ENCODE measurements at regions not wholly inside any gene's neighbourhood (a gene's known extent, or its start where the extent isn't known, plus 50 kb on each side); places are given as distances from the start of the nearest gene placed in this dataset.

DNA sequence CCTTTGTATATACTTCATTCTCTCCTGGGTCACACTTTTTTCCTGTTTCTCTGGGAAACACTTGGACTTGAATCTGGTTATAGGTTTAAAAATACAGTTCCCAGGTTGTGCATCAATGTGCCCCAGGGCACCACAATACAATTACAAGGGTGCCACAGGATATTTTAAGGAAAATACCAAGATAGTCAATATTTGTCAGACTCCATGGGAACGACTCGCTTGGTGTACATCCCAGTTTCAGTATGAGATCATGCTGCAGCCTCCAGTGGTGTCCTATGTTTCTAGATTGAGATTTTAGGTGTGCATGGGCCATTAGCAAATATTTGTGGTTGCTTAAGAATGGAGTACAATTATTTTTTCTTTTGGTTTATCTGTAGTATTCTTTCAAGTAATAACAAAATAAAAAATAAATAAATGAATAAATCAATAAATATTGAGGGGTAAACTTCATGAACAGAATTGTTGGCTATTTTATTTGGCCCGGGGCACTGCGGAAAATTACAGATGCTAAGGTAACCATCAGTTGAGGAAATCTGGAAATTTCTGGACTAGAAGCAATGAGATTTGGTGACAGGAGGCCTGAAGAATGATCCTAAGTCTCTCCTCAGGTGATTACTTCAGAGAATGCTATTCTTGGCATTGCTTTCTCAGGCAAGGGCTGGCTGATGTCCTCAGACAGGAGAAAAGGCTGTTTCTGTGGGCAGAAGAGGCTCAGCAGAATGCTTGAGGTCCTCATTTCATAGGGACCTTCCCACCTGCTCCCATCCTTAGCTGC, 649.3 kb upstream of the SOX11 start:
- Histone ChIP-seq H3K36me3 (ENCODE audit: control insufficient read depth in 1 of 2, insufficient read depth in 2 of 2, low read length in 2 of 2) (no peaks in the 10 kb centered on the region), H3K9me3 (ENCODE audit: control insufficient read depth in 1 of 2, insufficient read depth in 1 of 2, low read depth in 1 of 2, low read length in 2 of 2) (peaks cover 19 to 22% of the 10 kb centered on the region in 2 experiments; a peak in 3 of 4 replicates), H2AFZ (ENCODE audit: low read depth, low read length, poor library complexity, severe bottlenecking) (no peak overlapping the region), H4K20me1 (ENCODE audit: insufficient read depth) (no peaks in the 10 kb centered on the region), H3K27ac (ENCODE audit: low read depth, low read length) (no peak overlapping the region), H3K9me2 (ENCODE audit: insufficient read depth) (no peaks in the 10 kb centered on the region), H3K4me2 (ENCODE audit: low read length) (no peak overlapping the region), H3K4me1 (ENCODE audit: control insufficient read depth in 1 of 2, insufficient read depth in 2 of 2, low read length in 2 of 2) (no peaks in the 10 kb centered on the region), H3K9ac (ENCODE audit: low read length) (no peak overlapping the region), H3K79me2 (ENCODE audit: insufficient read depth, low read length) (no peaks in the 10 kb centered on the region), H3K27me3 (ENCODE audit: insufficient read depth, low read length) (no peaks in the 10 kb centered on the region), H3K4me3 (replicated peaks in 1 of 2; ENCODE audit: low read depth in 1 of 2, low read length in 2 of 2) (no peak overlapping the region)
- no peak for TF ChIP-seq ZFX (IDR thresholded peaks at IDR 0.05)
- TF ChIP-seq, protein P1, sequence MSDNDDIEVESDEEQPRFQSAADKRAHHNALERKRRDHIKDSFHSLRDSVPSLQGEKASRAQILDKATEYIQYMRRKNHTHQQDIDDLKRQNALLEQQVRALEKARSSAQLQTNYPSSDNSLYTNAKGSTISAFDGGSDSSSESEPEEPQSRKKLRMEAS (IDR thresholded peaks at IDR 0.05), result no peak
- no peak for TF ChIP-seq POLR2A (IDR thresholded peaks at IDR 0.05; ENCODE audit: borderline replicate concordance, extremely low read depth, insufficient read depth, insufficient read length)
- TF ChIP-seq SIN3A (IDR thresholded peaks at IDR 0.05; ENCODE audit: low read depth), result no peak
- TF ChIP-seq, protein P2, sequence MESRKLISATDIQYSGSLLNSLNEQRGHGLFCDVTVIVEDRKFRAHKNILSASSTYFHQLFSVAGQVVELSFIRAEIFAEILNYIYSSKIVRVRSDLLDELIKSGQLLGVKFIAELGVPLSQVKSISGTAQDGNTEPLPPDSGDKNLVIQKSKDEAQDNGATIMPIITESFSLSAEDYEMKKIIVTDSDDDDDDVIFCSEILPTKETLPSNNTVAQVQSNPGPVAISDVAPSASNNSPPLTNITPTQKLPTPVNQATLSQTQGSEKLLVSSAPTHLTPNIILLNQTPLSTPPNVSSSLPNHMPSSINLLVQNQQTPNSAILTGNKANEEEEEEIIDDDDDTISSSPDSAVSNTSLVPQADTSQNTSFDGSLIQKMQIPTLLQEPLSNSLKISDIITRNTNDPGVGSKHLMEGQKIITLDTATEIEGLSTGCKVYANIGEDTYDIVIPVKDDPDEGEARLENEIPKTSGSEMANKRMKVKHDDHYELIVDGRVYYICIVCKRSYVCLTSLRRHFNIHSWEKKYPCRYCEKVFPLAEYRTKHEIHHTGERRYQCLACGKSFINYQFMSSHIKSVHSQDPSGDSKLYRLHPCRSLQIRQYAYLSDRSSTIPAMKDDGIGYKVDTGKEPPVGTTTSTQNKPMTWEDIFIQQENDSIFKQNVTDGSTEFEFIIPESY (IDR thresholded peaks at IDR 0.05; ENCODE audit: extremely low read depth, insufficient replicate concordance, low read length), result no peak
- TF ChIP-seq POLR2AphosphoS5 (IDR thresholded peaks at IDR 0.05; ENCODE audit: low read depth, low read length), result no peak
- TF ChIP-seq SRF (IDR thresholded peaks at IDR 0.05; ENCODE audit: low read depth), result no peak
- CTCF ChIA-PET, result no interaction called here
- ATAC-seq (no peak), DNase-seq (ENCODE audit: low read depth, low spot score) (no peak)
- POLR2A ChIA-PET, result no interaction called here
- RAD21 ChIA-PET (ENCODE audit: low non-redundant PET in 1 of 2, low total read pairs in 2 of 2, uncharacterized antibody in 2 of 2, unreplicated experiment in 2 of 2), result no interaction called here
- intact Hi-C loops (cut with micrococcal nuclease), result loop anchor here (10.0 kb wide), 1 partner anchor 758 kb away; no protein-coding TSS in a partner anchor
- BruUV-seq (replicated peaks), result no TSS peak

DNA sequence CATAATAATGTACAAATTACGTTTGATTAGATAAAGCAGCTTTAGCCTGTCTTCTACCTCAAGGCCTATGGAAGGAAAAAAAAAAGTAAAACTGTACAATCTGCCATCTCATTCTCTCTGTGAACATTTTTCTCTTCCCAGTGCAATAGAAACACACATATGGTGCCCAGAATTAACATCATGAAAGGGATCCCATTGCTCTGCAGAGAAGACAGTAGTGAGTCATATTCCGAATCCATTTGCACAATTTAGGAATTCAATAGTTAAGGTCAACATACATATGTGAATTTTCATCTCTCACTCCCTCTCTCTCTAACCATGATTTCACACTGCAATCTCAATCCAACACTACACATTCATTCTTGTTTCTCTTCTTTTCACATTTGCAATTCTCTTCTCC, 640.9 kb upstream of the SOX11 start:
- intact Hi-C loops (cut with micrococcal nuclease), result no loop called here
- Histone ChIP-seq H4K20me1 (ENCODE audit: insufficient read depth) (no peaks in the 10 kb centered on the region), H3K9ac (ENCODE audit: low read length) (no peak overlapping the region), H3K4me3 (replicated peaks in 1 of 2; ENCODE audit: low read depth in 1 of 2, low read length in 2 of 2) (no peak overlapping the region), H3K9me2 (ENCODE audit: insufficient read depth) (no peaks in the 10 kb centered on the region), H3K27ac (ENCODE audit: low read depth, low read length) (no peak overlapping the region), H3K27me3 (ENCODE audit: insufficient read depth, low read length) (no peaks in the 10 kb centered on the region), H2AFZ (ENCODE audit: low read depth, low read length, poor library complexity, severe bottlenecking) (no peak overlapping the region), H3K79me2 (ENCODE audit: insufficient read depth, low read length) (no peaks in the 10 kb centered on the region), H3K36me3 (ENCODE audit: control insufficient read depth in 1 of 2, insufficient read depth in 2 of 2, low read length in 2 of 2) (no peaks in the 10 kb centered on the region), H3K4me1 (ENCODE audit: control insufficient read depth in 1 of 2, insufficient read depth in 2 of 2, low read length in 2 of 2) (no peaks in the 10 kb centered on the region), H3K9me3 (ENCODE audit: control insufficient read depth in 1 of 2, insufficient read depth in 1 of 2, low read depth in 1 of 2, low read length in 2 of 2) (peaks cover 23 to 25% of the 10 kb centered on the region in 2 experiments; a peak in 2 of 4 replicates), H3K4me2 (ENCODE audit: low read length) (no peak overlapping the region)
- BruUV-seq (replicated peaks), result no TSS peak
- ChIA-PET RAD21 (ENCODE audit: low non-redundant PET in 1 of 2, low total read pairs in 2 of 2, uncharacterized antibody in 2 of 2, unreplicated experiment in 2 of 2) (no interaction called here), CTCF (no interaction called here), POLR2A (no interaction called here)
- ATAC-seq (no peak), DNase-seq (ENCODE audit: low read depth, low spot score) (no peak)
- TF ChIP-seq CBX3 (IDR thresholded peaks at IDR 0.05; ENCODE audit: low read depth) (no peak), JUND (IDR thresholded peaks at IDR 0.05) (no peak), EGR1 (IDR thresholded peaks at IDR 0.05; ENCODE audit: low read depth) (no peak), EZH2phosphoT487 (IDR thresholded peaks at IDR 0.05; ENCODE audit: borderline replicate concordance) (no peak)
- TF ChIP-seq, protein P1 (IDR thresholded peaks at IDR 0.05), result no peak
